GM21786 (cell line): ENCODE measurements at regions not wholly inside any gene's neighbourhood (a gene's known extent, or its start where the extent isn't known, plus 50 kb on each side); places are given as distances from the start of the nearest gene placed in this dataset.

ENCODE experiments used
- ATAC-seq: cut with Tn5 transposase; IDR thresholded peaks from one replicate; pipeline ENCODE4 v1.9.1; 2021; ENCODE audit not compliant: unreplicated experiment

DNA sequence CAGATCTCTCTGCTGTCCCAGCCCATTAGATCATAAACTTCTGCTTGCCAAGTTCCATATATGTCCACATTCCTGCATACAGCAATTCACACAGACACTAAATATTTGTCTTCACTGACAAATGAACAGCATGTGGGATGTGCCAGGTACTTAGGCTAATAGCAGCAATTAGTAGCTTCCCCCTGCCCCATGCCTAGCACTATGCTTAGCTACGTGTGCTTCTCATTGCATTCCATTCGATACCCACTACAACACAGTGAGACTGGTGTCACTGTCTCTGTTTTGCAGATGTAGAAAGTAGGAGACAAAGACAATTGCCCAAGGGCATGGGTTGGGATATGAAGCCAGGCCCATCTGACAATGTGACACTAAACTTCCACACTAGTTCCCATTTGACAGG is 308.4 kb downstream of the BCL11B start:
- no peak for ATAC-seq

DNA sequence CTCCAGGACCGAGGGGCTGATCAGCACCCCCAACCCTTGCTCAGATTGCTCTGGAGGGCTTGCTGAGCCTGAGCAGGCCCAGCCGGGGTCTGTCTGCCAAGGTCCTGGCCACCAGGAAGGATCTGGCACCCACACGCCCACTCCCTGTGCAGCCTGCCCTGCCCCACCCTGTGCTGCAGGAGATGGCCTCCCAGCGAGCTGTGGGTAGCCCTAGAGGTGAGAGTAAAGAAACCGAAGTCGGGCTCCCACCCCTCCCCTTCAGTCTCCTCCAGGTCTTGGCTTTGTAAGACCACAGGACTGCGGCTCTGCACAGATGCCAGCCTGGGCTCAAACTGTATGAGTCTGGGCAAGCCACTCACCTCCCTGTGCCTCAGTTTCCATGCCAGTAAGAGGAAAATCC is 307.8 kb downstream of the BCL11B start:
- ATAC-seq, result no peak

DNA sequence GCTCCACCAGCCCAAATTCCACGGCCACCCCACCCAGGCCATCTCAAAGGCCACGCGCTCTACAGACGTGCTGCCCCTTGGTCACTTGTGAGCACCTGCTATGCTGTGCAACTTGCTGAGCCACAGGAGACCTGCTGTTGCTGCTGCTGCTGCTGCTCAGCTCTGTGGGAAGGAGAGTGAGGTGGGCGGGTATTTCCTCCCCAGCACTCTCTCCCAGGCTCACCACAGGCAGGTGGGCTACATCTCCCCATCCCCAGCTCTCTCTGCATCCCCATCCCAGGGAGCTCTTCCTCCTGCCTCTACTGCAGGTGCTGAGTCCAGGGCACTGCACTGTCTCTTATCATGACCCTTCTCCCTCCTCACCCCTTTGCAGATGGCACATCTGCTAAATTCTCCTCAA is 306.9 kb downstream of the BCL11B start:
- ATAC-seq, result no peak

DNA sequence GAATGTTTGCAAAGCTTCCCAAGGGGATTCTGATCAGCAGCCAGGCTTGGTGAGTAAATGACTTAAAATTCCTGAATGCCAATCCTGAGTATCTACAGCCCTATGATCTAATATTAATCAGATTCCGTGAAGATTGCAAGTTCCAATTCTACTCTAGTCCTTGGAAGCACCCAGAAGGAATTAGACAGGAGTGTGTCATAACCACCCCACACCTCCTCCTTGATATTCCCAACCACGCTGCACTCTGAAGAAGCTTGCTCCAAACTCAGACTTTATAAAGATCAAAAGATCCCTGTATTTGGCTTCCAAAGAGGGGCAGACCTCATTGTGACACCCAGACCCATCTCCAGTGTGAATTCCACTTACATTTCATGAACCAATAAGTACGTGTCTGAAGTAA is 306.0 kb downstream of the BCL11B start:
- ATAC-seq, result no peak

DNA sequence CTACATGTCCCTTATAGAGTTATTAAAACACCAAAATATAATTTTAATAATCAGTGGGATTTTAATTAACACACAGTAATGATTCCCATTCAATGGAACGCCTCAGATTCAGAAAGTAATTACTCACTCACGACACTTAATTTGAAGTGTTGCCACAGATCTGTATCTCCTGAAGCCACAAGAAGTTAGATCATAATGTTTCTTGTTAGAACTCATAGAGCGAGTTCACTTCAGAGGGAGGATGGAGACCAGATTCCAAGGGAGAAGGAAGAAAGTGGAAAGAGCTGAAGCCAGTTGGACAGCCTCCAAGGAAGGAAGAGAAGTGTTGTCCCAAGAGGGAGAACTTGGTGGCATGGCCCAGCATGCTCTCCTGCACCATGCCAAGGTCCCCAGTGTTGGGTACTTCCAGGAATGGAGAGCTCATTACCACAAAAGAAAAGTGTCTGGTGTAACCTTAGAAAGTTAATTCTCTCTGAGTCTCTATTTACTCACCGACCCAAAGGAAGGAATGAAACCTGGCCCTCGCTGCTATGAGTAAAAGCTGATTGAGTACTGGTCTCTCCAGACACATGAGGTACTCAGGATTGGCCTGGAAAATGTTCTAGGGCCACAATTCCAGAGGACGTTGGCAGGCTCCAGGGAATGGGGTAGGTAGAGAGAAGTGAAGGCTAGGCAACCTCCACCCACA is 305.4 kb downstream of the BCL11B start:
- ATAC-seq, result no peak

DNA sequence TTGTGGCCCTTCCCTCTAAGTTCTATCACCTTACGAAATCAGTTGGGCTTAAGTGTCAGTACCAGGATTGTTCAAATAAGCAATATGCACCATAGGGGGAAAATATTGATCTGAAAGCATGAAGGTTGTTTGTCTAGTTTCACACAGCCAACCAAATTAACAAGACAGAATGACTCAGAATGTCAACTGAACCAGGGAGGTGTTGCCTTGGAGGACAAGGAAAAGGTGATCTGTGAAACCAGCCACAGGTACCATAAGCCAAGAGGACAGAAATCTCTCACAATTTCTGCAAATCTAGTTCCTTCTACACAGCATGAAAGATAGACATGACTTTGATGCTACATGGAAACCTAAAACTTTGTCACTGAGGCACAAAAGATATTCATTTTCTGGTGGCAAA is 297.9 kb downstream of the BCL11B start:
- no peak for ATAC-seq

DNA sequence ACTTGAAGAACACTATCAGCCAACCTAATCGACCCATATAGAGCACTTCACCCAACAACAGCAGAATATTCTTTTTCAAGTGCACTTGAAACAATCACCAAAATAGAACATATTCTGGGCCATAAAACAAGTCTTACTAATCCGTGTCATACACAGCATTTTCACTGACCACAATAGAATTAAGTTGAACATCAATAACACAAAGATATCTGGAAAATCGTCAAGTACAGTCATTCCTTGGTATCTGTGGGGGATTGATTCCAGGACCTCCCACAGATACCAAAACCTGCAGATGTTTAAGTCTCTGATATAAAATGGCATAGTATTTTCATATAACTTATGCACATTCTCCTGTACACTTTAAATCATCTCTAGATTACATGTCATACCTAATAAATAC is 295.7 kb downstream of the BCL11B start:
- ATAC-seq, result no peak

DNA sequence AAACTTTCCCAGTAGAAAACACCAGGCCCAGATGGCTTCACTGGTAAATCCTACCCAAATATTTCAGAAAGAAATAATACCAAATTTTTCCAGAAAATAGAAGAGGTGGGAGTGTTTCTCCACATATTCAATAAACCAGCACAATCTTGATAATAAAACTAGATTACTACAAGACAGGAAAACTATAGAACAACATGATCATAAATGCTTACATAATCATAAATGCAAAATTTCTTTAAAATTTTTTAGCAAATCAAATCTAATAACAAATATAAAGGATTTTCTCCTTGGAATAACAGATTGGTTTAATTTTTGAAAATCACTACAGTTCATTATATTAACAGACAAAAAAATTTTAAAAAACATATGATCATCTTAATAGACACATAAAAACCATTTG is 294.5 kb downstream of the BCL11B start:
- no peak for ATAC-seq

DNA sequence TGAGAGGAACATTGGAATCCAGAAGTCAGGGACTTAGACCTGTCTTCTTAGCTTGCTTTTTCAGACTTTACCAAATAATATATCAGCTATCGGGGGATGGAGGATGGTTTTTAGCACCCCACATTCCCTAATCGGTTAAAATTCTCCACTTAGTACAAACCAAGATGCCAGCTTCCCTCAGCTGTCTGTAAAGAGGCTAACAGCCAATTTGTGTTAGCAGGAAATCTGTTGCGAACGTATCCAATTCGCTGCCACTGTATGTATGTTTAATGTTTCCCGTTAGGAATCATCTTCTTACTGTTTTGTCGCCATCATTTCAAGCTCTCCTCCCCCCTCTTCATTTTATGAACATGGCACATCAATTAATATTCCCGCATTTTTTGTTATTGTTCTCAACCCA is 289.0 kb downstream of the BCL11B start:
- no peak for ATAC-seq

DNA sequence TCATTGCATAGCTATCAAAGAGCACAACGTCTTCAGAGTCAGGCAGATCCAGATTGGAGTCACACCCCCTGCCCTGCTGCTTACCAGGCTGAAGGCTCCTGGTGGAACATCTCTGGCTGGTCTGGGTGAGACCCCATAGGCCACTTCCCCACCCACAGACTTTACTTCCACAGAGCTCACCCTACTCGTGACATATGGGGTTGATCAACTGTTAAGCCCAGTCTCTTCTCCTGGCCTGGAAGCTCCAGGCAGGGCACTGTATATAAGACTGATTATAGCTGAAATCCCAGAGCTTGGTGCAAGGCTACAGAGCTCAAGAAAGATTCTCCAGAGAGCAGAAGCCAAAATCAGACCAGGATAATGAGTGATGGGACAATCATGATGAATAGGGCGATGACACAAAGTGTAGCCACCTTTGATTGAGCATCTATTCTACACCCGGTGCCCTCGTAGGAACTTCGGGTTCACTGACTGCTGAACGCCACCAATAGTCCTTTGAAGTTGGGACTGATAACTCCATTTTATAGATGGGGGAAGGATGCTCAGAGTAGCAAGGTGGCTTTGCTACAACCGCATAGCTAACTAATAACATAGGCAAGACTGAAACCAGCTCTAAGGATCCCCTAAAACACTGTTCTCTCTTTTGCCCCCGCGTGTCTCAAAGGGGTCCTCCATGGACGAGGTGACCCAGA is 287.8 kb downstream of the BCL11B start:
- ATAC-seq, result no peak

DNA sequence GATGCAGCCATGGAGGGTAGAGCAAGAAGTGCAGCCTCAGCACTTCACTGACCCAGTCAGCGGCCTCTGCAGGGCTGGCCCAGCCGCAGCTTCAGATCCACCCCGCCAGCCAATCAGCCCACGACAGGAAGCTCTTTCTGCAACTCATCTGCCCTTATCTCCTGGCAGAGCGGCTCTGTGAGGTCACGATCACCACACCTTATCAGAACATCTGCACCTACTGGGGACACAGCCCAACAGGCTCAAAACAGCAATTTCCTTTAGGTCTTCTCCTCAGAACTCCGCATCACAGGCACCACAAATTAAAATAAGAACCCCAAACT is 287.3 kb downstream of the BCL11B start:
- no peak for ATAC-seq

DNA sequence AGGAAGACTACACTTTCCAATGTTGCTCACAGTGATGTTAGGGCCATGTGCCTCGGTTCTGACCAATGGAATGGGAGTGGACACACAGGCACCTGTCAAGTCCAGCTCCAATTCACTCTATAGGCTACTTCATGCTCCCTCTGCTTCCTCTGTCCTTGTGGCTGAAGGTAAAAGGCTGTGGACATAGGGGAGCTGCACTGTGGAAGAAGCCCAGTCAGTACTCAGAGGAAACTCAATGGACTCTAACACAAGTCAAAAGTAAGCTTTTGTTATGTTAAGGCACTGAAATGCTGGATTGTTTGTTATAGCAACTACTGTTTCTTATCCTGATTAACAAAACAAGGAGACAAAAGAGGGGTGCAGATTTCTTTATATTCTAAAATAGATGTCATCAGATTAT is 278.2 kb downstream of the BCL11B start:
- ATAC-seq, result no peak

DNA sequence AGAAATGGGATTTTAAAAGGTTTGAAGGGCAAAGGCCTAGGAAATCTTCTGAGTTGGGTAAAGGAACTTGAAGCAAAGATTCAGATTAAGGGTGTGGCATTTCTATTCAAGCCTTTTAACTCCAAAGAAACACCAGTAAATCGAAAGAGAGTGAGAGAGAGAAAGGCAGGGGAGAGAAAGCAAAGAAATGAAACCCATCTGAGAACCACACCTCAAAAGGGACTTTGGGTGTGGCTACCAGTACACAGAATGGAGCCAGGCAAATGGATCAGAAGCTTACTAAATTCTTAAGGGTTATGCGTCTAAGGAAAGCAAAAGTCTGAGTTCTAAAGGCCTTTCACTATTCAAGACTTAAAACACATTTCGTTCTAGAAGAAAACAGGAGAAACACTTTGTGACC is 277.4 kb downstream of the BCL11B start:
- no peak for ATAC-seq

DNA sequence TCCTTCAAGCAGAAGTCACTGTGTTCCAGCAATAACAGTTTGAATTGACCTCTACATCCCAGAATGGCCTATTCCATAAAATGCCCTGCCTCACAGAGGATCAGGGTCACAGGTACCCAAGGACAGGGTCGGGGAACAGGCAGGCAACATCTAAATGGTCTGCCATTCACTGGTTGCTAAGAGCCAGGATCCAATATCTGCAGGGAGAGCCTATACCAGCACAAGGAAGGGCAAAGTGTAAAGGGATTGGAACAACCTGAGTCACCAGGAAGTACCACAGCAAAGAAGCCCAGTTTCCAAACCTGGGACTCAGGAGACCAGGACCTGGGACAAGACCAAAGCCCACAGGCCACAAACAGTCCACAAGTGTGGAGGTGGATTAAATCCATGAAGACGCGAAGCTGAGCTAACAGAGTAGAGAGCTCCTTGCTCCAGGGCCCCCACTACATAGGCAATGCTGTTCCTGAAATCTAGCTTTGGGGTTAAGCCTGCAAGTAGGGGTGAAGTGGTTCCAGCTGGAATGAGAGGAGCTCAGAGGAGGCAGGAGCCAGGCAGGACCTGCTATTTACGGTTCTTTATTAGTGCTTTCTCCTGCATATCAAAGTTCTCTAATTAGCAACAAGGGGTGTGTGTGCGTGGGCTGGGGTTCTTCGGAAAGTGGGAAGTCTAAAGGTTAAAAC is 274.3 kb downstream of the BCL11B start:
- no peak for ATAC-seq

DNA sequence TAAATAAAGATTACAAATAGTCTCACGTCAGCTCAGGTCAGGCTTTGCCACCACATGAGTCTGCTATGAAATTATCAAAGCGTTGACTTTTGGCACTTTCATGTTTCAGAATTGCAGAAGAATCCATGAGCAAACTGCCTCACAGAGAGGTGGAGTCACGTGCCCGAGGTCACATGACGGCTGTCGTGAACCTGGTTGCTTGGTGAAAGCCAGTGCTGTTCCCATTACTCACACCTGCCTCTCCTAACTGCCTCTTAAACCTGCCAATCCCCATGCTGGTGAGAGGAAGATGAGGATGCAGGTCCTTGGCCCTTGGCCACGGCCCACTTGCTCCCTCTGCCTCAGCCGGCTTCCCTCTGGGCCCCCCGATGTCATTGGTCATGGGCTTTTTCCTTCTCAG is 272.7 kb downstream of the BCL11B start:
- no peak for ATAC-seq

DNA sequence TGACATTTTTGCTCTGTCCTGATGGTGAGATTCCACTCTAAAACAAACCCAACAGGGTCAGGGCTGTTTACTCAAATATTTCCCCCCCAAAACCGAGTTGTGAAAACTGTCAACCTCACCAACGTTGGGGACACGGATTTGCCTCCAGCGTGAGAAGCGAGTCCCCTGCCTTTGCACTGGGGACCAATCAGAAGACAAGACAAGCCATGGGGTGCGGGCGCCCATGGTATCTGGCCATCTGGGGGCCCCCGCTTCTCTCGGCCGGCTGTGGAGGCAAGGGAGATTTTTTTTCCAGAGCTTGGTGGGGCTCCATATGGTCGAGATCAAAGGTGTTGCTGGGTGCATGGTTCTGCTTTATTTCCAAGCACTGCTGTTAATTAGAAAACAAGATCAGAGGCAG is 272.1 kb downstream of the BCL11B start:
- no peak for ATAC-seq

DNA sequence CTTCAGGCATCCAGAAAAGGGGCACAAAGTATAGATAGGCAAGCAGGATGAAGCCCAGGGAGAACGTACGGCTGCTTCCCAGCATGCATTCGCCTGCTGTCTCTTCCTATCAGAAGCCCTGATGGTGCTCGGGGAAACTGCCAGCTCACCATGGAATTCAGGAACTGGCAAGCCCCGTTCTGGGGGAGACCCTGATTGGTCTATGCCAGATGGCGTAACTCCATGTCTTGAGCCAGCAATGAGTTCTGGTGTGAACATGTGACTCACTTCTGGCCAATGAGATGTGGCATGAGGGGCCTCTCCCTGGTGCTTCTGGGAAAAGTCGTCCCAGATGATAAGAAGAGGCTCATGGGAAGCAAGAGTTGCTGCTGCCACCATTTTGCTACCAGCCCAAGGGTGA is 270.8 kb downstream of the BCL11B start:
- no peak for ATAC-seq

DNA sequence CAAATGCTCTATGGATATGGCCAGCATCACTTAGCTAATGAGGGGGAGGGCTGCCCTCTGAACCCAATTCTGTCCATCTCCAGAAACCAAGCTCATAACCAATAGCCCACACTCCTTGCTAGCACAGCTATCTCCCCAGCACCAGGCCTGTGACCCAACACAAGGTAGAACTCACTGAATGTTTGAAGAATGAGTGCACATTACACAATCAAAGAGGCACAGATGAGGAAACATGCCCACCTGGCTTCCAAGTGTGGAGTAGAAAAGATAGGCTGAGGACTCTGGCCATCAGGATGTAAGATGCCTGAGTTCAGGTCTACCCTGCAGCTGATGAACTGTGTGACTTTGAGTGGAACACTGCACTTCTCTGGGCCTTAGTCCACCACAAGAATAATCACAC is 268.4 kb downstream of the BCL11B start:
- no peak for ATAC-seq

DNA sequence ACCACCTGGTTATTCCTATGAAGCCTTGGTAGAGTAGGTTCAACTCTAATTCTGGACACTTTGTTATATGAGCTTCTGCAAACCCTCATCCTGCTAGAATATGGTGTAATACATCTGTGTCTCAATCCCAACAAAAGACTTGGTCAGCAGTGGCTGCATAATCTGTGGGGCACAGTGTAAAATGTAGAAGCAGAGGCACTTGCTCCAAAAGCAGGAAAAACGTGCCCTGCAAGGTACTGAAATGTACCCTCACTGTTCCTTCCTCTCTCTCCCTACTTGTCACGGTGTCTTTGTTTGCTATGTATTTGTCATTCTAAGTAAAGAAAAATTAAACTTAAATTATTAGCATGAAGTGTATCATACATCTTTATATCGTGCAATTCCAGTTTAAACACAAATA is 267.9 kb downstream of the BCL11B start:
- no peak for ATAC-seq

DNA sequence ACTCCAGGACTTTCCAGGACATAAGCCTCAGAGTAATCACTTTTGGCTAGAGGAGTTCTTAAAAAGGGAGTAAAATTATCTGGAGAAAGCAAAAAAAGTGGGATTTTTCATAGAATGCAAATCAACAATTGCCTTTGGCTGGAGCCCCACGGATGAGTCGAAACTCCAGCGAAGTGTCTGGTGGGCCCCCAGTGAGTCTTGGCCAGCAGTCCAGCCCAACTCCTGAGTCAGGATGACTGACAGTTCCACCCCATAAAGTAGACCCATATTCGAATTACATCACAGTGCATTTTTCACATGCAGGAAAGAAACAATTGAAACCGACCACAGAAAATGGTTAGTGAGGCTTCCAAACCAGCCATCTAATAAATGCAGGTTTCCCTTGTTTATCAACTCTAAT is 265.7 kb downstream of the BCL11B start:
- ATAC-seq, result no peak

DNA sequence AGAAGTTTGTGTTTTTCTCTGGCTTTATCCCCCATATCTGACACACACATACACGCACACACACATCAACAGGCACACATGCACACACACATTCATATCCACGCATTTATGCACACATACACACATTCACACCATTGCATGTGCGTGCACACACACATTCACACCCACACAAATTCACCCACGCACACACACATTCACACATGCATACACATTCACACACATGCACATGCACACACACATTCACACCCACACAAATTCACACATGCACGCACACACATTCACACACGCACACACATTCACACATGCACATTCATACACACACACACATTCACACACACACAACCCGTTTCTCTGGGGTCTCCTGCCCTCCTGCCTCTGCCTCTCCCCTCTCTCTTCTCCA is 264.2 kb downstream of the BCL11B start:
- no peak for ATAC-seq

DNA sequence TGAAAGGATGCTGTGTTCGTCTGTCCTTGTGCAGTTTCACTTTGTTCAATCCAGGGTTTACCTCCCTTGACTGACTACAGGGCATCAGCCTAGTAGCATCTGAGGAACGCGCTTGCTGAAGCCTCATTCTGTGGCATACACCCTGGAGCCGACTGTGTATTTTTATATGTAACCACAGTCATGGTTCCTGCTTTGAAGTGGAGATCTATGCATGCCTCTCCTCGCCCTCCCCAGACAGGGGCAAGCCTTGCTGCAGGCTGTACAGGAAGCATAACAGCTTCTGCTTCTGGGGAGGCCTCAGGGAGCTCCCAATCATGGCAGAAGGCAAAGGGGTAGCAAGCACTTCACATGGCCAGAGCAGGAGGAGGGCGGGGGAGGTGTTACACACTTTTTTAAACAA is 262.1 kb downstream of the BCL11B start:
- ATAC-seq, result no peak

DNA sequence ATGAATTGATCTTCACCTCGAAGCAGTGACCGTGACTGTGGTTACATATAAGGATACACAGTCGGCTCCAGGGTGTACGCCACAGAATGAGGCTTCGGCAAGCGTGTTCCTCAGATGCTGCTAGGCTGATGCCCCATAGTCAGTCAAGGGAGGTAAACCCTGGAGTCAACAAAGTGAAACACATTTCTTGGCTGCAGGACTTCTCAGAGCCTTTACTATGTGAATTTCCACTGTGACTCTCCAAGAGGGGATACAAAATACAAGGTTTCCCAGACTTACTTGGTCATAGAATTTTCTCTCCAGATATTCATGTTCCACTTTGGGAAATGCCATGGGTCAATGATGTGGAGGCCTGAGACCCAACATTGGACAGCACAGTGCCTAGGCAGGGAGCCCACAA is 260.6 kb downstream of the BCL11B start:
- no peak for ATAC-seq
